ENCODE measurements at regions not wholly inside any gene's neighbourhood (a gene's known extent, or its start where the extent isn't known, plus 50 kb on each side); places are given as distances from the start of the nearest gene placed in this dataset.

- no peak for TF ChIP-seq CTCF (conservative IDR thresholded peaks at IDR 0.05 in 1 of 2, IDR thresholded peaks at IDR 0.05 in 1 of 2; ENCODE audit: extremely low read depth in 1 of 2, insufficient read depth in 1 of 2, low read depth in 1 of 2, low read length in 2 of 2)
- no peak for TF ChIP-seq EZH2 (IDR thresholded peaks at IDR 0.05; ENCODE audit: borderline replicate concordance, low read length)
Measured at GRCh38 chr19:46924874-46925547, 64.2 kb downstream of the ARHGAP35 start.

Measured in mammary epithelial cell (primary cell).